ENCODE measurements at regions not wholly inside any gene's neighbourhood (a gene's known extent, or its start where the extent isn't known, plus 50 kb on each side); places are given as distances from the start of the nearest gene placed in this dataset.

DNA sequence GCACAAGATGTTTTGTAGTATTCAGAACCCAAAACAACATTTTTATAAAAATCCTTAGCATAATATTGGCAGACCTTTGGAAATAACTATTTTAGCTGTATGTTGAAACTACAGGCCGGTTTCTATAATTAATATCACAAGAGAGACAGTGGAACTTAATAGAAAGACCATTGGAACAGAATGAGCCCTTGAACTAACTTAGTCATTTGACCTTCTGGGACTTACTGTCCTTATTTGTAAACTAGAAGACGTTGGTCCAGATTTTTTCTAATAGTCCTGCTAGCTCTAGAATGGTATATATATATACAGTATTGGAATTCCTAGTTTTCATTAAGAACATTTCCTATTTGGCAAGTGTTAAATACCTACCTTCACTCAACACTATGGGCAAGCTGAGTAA lies 69.5 kb upstream of the ALDH1A1 start:
- no peak for DNase-seq (ENCODE audit: extremely low read depth, low read depth)

DNA sequence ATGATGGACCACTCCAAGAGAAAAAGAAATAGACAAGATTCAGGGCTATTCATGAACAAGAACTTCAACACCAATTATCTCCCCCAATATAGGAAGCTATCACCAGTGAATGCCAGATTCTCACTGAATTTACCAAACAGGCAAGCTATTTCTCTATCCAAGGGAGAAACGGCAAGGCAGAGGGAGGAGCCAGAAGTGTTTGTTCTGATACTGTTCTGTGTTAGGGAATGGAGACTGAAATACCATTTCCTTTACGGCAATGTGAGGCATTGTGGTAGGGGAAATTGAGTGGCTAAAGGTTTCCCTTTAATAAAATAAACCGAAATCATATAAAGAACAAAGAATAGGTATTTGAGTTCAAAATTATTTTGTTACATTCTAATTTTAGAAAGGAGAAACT lies 68.0 kb upstream of the ALDH1A1 start:
- no peak for DNase-seq (ENCODE audit: extremely low read depth, low read depth)

DNA sequence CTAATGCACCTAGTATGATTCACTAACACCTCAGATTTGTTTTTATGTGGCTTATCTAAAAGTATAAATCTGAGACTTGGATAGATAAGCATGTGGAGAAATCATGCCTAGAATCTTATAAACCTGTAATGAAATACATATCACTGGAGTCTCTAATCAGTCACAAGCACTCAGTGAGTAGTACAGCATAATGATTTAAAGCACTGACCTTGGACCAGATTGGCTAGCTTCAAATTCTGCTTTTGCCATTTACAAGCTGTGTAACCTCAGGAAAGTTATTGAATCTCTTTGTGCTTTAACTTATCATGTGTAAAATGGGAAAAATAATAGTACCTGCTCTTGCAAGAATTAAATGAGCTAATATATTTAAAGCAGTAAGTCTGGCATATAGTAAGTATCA lies 61.2 kb upstream of the ALDH1A1 start:
- DNase-seq (ENCODE audit: extremely low read depth, low read depth): no peak

DNA sequence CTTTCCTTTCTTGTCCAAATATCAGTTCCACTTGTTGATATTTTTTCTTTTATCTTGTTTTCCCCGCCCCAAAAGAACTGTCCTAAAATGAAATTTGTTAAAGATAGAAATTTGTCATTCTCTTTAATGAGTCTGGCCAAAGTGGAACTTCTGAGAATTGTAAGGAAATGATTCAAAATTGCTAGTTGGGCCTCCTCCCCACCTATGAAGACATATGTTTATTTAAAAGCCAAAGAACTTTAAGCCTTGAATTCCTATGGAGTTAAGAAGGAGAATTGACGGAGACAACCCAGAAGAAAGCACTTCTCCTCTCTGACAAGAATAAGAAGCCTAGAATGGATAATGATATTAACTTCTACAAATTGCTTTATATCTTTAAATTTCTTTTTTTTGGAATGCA lies 59.1 kb upstream of the ALDH1A1 start:
- DNase-seq (ENCODE audit: extremely low read depth, low read depth): no peak

DNA sequence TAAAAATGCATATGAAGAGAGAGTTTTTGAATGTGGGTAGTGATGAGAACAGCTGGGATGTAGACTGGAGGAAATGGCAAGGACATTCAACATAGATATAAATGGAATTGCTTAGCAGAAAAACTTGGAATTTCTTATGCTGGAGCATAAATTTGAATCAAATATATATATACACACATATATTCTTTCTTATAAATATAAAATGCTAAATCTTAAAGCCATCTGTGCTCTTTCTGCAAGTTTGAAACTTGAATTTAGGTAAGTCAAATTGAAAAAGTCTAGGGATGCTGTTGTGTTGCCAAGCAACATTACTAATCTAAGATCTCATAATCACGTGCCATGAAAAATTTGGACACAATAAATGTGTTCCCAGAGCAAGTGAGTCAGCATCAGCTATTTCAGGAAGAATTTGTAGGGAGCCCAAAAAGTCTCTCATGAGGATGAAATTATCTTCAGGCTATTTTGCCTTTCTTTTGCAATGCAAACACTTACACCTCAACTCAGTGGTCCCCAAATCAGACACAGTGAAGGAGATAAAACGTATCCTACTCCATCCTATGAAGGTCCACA lies 58.4 kb upstream of the ALDH1A1 start:
- DNase-seq (ENCODE audit: extremely low read depth, low read depth): no peak

DNA sequence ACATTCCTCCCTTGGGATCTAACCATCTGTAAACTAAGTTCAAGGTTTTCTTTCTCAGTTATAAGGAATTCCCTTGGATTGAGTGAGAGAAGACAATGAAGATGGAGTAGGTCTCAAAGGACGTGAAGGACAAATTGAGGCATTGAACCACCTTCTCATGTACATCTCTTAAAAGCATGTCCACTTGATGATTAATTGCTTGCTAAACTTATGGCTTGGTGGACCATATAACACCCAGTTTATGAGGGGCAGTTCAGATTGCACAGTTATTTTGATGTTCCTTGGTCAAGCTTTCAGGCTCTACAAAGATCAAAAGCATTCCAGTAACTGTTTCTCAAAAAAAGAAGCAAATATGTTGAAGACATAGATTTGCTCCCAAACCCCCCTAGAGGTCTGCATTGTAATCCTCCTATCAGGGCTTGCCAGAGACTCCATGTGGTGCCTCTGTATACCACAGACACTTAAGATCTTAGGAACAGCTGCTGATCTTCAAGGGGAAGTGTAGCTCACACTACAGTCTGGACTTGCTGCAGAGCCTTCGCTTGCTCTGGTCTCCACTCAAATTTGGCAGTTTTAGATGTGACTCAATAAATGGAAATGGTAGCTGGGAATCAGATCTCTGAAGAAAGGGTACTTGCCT lies 56.9 kb upstream of the ALDH1A1 start:
- DNase-seq (ENCODE audit: extremely low read depth, low read depth): no peak

DNA sequence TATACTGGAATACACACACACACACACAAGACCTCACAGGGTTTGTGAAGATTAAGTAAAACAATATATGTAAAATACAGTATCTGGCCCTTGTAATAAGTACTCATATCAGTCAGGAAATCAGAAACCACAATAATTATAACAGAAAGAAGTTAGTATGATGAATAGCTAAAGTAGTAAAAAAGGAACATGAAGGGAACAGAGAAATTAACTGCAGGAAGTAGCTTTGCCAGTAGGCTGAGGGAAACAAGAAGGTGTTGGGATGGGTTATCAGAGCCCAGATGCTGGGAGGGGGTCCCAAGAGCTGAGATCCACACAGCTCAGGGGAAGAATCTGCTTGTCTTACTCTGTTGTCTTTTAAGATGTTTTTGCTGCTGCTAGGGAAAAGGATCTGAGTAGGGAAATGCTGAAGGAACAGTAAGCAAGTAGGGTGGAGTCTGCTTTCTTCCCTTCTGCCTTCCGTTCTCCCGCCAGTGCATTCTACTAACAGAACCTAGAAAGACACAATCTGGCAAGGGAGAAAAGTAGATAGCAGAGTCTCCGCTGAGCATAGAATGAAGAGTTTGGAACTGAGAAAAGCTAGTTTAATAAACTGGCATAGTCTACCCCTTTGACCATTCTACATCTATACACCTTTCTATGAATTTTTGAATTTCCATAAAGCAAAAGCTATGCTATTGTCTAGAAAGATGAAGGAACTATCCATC lies 55.3 kb upstream of the ALDH1A1 start:
- no peak for DNase-seq (ENCODE audit: extremely low read depth, low read depth)

DNA sequence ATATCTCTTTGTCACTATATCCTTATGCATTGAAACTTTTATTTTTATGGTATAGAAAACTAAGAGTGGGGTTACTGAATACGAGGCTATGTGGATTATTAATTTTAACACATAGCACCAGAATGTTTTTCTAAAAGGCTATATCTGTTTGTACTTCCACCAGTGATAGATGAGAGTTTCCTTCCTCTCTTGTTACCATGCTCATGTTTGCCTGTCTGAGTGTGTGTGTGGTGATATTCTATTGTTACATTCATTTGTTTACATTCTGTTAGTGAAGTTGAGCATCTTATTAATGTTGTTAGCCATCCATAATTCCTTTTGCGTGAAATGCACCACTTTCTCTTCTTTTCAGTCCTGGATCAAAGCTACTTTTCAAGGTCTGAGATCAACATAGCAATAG lies 54.1 kb upstream of the ALDH1A1 start:
- DNase-seq (ENCODE audit: extremely low read depth, low read depth): no peak
